Right atrium auricular region (tissue), 2 donors: ENCODE measurements at regions not wholly inside any gene's neighbourhood (a gene's known extent, or its start where the extent isn't known, plus 50 kb on each side); places are given as distances from the start of the nearest gene placed in this dataset.

Experiments
- DNase-seq: peaks from one replicate; pipeline ENCODE4 v3.0.0-alpha.2; 2019; ENCODE audit warnings: low spot score
- H3K27ac ChIP-seq, 2 donors: fragments of 200-600 bp; sonication (generic); 1 replicate in 1 of 2; 2 replicates in 1 of 2; pipeline ENCODE4 v1.5.1; 2016 to 2019
- H3K27me3 ChIP-seq, 2 donors: fragments of 200-600 bp; sonication (generic); one replicate each; pipeline versions ENCODE4 v1.5.1 to v1.6.0; 2017 to 2019
- H3K36me3 ChIP-seq: fragments of 200-600 bp; sonication (generic); one replicate; pipeline ENCODE4 v1.5.1; 2016
- H3K4me1 ChIP-seq, 2 donors: fragments of 200-600 bp; sonication (generic); one replicate each; pipeline versions ENCODE4 v1.5.1 to v1.6.0; 2017 to 2019
- H3K4me3 ChIP-seq, 2 donors: fragments of 200-600 bp; sonication (generic); 1 replicate in 1 of 2; 2 replicates in 1 of 2; pipeline ENCODE4 v1.5.1; 2017 to 2019; ENCODE audit warnings: mild to moderate bottlenecking in 1 of 2, moderate library complexity in 1 of 2
- H3K9me3 ChIP-seq, 2 donors: fragments of 200-600 bp; sonication (generic); one replicate each; pipeline ENCODE4 v1.5.1; 2019
- TF ChIP-seq, protein P1 (sequence below), 2 donors: fragments of 200-600 bp; sonication (generic); IDR thresholded peaks; one replicate each; pipeline ENCODE4 v1.5.1; 2019; ENCODE audit warnings: antibody characterized with exemption in 2 of 2

DNA sequence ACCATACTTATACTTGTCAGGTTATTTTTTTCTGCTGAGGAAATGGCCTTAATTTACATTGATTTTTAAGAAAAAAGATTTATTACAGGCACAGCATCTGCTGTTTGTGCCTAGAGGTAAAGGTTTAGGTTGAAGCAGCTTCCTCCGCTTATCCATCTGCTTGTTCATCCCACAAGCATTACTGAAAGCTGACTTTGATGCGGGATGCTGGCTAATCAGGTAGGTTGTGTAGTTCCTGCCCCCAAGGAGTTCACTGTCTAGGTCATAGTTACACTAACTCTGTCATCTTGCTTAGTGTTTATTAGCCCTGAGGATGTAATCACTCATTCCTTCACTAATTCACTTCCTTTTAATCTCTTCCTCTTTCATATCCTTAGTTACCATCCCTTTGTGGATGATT, 377.7 kb upstream of the KAZN start:
- H3K4me1 ChIP-seq: no peaks in the 10 kb centered on the region
- DNase-seq: no peak
- H3K27me3 ChIP-seq: no peaks in the 10 kb centered on the region
- no peak overlapping the region for H3K27ac ChIP-seq
- H3K9me3 ChIP-seq: peaks cover 0 to 27% of the 10 kb centered on the region in 2 donors
- no peaks in the 10 kb centered on the region for H3K36me3 ChIP-seq
- no peak overlapping the region for H3K4me3 ChIP-seq
- TF ChIP-seq, protein P1, sequence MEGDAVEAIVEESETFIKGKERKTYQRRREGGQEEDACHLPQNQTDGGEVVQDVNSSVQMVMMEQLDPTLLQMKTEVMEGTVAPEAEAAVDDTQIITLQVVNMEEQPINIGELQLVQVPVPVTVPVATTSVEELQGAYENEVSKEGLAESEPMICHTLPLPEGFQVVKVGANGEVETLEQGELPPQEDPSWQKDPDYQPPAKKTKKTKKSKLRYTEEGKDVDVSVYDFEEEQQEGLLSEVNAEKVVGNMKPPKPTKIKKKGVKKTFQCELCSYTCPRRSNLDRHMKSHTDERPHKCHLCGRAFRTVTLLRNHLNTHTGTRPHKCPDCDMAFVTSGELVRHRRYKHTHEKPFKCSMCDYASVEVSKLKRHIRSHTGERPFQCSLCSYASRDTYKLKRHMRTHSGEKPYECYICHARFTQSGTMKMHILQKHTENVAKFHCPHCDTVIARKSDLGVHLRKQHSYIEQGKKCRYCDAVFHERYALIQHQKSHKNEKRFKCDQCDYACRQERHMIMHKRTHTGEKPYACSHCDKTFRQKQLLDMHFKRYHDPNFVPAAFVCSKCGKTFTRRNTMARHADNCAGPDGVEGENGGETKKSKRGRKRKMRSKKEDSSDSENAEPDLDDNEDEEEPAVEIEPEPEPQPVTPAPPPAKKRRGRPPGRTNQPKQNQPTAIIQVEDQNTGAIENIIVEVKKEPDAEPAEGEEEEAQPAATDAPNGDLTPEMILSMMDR (IDR thresholded peaks at IDR 0.05): no peak

DNA sequence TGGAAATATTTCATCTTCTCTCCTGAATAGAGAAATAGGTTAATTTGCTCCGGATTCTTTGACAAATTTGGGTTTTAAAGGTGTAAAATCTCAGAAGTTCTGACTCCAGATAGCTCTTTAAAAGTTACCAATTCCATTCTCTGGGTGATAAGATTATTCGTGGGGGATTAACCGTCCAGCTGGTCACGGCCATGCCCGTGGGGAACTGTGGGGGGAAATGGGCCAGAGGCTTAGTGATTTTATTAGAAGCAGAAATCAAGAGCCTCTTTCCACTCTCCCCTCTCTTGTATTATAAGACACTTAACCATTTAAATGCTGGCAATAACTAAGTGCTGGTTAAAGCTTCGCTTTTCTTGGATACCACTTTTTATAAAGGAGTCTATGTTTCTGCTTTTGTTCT, 376.4 kb upstream of the KAZN start:
- H3K4me3 ChIP-seq: no peak overlapping the region
- no peaks in the 10 kb centered on the region for H3K27me3 ChIP-seq
- TF ChIP-seq, protein P1 (IDR thresholded peaks at IDR 0.05): no peak
- H3K4me1 ChIP-seq: no peaks in the 10 kb centered on the region
- DNase-seq: no peak
- no peak overlapping the region for H3K27ac ChIP-seq
- peaks cover 0 to 14% of the 10 kb centered on the region in 2 donors for H3K9me3 ChIP-seq
- H3K36me3 ChIP-seq: no peaks in the 10 kb centered on the region

DNA sequence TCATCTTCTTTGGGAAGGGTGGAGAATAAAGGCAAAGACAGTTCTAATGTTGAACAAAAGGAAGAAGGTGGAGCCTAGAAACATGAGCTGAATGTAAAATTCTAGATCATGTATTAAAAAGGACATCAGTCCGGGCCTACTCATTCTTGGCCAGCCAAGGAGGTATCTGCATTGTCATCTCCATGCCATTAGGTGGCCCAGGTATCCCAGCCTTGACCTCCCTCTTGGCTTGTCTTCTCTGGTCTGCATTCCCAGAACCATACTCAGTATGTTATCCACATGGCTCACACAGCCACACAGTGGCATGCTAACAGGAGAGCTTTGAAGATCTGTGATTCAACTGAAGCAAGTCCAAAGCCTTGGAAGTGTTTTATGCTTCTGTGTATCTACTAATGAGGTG, 369.8 kb upstream of the KAZN start:
- Histone ChIP-seq H3K27ac (no peak overlapping the region), H3K4me3 (no peak overlapping the region), H3K4me1 (no peaks in the 10 kb centered on the region), H3K9me3 (peaks cover 0 to 9% of the 10 kb centered on the region in 2 donors), H3K27me3 (no peaks in the 10 kb centered on the region), H3K36me3 (no peaks in the 10 kb centered on the region)
- TF ChIP-seq, protein P1 (IDR thresholded peaks at IDR 0.05): no peak
- no peak for DNase-seq

DNA sequence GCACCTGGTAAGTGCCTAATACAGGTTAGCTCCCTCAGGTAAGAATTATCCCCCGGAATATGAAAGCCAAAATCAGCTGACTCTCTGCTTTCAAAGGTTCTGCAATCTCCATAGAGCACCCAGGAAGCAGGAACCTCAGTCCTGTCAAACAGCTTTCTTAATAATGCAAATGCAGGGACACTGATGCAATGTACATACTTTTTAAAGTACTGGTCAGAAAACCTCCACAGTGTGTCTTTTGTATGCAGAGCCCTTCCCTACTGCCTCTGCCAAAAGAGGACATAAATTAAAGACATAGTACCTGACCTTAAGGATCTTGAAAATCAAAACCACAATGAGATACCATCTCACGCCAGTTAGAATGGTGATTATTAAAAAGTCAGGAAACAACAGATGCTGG, 365.0 kb upstream of the KAZN start:
- DNase-seq: no peak
- no peak overlapping the region for H3K27ac ChIP-seq

DNA sequence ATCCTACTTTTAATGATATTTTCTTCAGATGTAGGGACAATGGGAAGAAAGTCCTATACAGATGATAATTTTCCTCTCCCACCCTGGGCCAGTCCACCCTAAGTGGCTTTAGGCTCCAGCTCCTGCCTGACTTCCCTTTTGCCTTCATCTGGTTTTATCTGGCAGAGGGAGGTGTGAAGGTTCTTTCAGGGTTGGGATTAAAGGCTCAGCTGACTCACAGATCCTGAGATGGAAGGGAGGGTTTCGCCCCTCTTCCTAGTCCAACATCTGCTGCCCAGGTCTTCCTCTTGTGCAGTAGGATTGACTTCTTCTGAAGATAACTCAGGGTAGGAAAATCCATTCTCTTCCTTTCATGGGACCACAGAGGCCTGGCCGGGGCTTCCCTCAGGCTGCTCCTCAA, 362.4 kb upstream of the KAZN start:
- no peaks in the 10 kb centered on the region for H3K4me1 ChIP-seq
- no peaks in the 10 kb centered on the region for H3K27me3 ChIP-seq
- no peak for DNase-seq
- TF ChIP-seq, protein P1 (IDR thresholded peaks at IDR 0.05): no peak
- H3K9me3 ChIP-seq: peaks cover 0 to 9% of the 10 kb centered on the region in 2 donors
- no peak overlapping the region for H3K4me3 ChIP-seq
- no peaks in the 10 kb centered on the region for H3K36me3 ChIP-seq
- H3K27ac ChIP-seq: no peak overlapping the region

More for the DNA sequence above, 365.0 kb upstream of the KAZN start:
- no peaks in the 10 kb centered on the region for H3K4me1 ChIP-seq
- H3K9me3 ChIP-seq: peaks cover 0 to 9% of the 10 kb centered on the region in 2 donors
- TF ChIP-seq, protein P1 (IDR thresholded peaks at IDR 0.05): no peak
- no peak overlapping the region for H3K4me3 ChIP-seq
- H3K27me3 ChIP-seq: no peaks in the 10 kb centered on the region
- H3K36me3 ChIP-seq: no peaks in the 10 kb centered on the region
